Heart left ventricle (tissue), 13 donors: ENCODE measurements at regions not wholly inside any gene's neighbourhood (a gene's known extent, or its start where the extent isn't known, plus 50 kb on each side); places are given as distances from the start of the nearest gene placed in this dataset.

Source experiments
- POLR2A ChIP-seq, 2 donors: fragments of 450-650 bp; IDR thresholded peaks; one replicate each; pipeline ENCODE4 v1.6.1; 2017; ENCODE audit warnings: antibody characterized with exemption in 2 of 2, mild to moderate bottlenecking in 2 of 2, moderate library complexity in 2 of 2
- TF ChIP-seq, protein P1 (sequence below), 12 donors: fragments of 200-600 bp; sonication (generic) in 4 of 12; IDR thresholded peaks; one replicate each; pipeline versions ENCODE4 v1.5.0 to v1.8.0; 2018 to 2022; ENCODE audit warnings: antibody characterized with exemption in 12 of 12, mild to moderate bottlenecking in 5 of 12
- donor health status: ischemic (EF 13 %, LVEDD 7.1; RV severe dilation, severe dysfunction).
- donor health status: DM: no; HTN: yes; CAD: no.
- donor health status: DM: no; HTN: no; CAD: no.
- donor health status: ischemic (EF 25% LVEDD 6.9; RV normal size, moderate dysfunction).
- donor health status: ischemic (EF 25% LVEDD 5.7; RV mildly dilated, moderate dysfunction).
- donor health status: ischemic (EF 35%, LVEDD 5.7; RV mildly dilated, moderate dysfunction).
- donor health status: nonischemic (EF 11% LVEDD 7.7; RV severe dilation, severe dysfunction).
- donor health status: DM: yes; HTN: yes; CAD: no.
- donor health status: PGD.
- donor health status: ischemic (EF 29% LVEDD 5.4; RV normal size, mild dysfunction).
- donor health status: nonischemic (EF 23%, LVEDD 6.1; RV moderate dilation, normal function).

DNA sequence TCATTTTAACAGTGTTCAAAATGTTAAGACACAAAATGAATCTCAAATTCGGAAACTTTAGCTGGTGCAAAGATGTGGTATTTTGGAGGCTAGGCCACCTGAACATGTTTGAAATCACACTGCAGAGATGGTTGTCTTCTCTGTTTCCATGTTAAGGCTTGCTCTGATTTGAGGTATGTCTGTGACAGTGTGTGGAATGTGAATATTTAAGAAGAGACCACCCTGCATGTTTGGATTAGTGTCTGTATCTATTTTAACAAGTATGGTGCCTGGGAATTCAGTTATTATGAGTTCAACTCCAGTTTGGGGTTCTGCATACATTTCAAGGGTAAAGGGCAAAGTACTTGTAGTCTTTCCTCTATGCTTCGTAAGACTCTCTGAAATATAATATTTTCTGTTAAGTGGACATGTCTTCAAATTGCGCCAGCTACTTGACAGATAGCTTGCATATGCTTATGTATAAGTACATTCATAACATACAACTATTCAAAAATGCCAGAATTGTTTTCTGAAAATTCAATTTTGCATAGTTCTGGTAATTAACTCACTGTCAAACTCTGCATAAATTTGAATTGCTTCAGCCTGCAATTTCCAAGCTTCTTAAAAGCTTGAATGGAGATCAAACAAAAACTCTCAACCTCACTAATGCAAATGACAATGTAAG, 424.0 kb downstream of the ADAMTS20 start:
- TF ChIP-seq, protein P1, sequence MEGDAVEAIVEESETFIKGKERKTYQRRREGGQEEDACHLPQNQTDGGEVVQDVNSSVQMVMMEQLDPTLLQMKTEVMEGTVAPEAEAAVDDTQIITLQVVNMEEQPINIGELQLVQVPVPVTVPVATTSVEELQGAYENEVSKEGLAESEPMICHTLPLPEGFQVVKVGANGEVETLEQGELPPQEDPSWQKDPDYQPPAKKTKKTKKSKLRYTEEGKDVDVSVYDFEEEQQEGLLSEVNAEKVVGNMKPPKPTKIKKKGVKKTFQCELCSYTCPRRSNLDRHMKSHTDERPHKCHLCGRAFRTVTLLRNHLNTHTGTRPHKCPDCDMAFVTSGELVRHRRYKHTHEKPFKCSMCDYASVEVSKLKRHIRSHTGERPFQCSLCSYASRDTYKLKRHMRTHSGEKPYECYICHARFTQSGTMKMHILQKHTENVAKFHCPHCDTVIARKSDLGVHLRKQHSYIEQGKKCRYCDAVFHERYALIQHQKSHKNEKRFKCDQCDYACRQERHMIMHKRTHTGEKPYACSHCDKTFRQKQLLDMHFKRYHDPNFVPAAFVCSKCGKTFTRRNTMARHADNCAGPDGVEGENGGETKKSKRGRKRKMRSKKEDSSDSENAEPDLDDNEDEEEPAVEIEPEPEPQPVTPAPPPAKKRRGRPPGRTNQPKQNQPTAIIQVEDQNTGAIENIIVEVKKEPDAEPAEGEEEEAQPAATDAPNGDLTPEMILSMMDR (IDR thresholded peaks at IDR 0.05), result no peak
- TF ChIP-seq POLR2A (IDR thresholded peaks at IDR 0.05), result no peak
